GM23338 (cell line): ENCODE measurements at regions not wholly inside any gene's neighbourhood (a gene's known extent, or its start where the extent isn't known, plus 50 kb on each side); places are given as distances from the start of the nearest gene placed in this dataset.

Experiments used
- ATAC-seq: fragments of 200-7000 bp; cut with Tn5 transposase; 3 replicates; pipeline ENCODE4 v1.9.1; 2020
- DNase-seq: peaks from one replicate; pipeline ENCODE4 v3.0.0-alpha.2; 2015; ENCODE audit warnings: low spot score
- H2AFZ ChIP-seq: fragments of 200-600 bp; sonication (generic); 2 replicates; pipeline ENCODE4 v1.8.0; 2016; ENCODE audit warnings: antibody characterized with exemption, mild to moderate bottlenecking, moderate library complexity
- H3F3A ChIP-seq: fragments of 200-600 bp; sonication (generic); replicated peaks from 2 replicates; pipeline ENCODE4 v1.8.0; 2017; ENCODE audit warnings: antibody characterized with exemption, mixed run types, low read depth
- H3K27ac ChIP-seq: fragments of 200-600 bp; sonication (generic); 2 replicates; pipeline ENCODE4 v1.6.1; 2016; ENCODE audit warnings: low read depth
- H3K27me3 ChIP-seq: fragments of 200-600 bp; sonication (generic); 2 replicates; pipeline ENCODE4 v1.8.0; 2016; ENCODE audit warnings: mild to moderate bottlenecking, mixed run types, moderate library complexity; ENCODE audit not compliant: insufficient read depth
- H3K36me3 ChIP-seq: fragments of 200-600 bp; sonication (generic); 2 replicates; pipeline ENCODE4 v1.8.0; 2016; ENCODE audit warnings: mild to moderate bottlenecking; ENCODE audit not compliant: insufficient read depth
- H3K4me1 ChIP-seq: fragments of 200-600 bp; sonication (generic); 2 replicates; pipeline ENCODE4 v1.8.0; 2016; ENCODE audit warnings: mild to moderate bottlenecking, moderate library complexity; ENCODE audit not compliant: insufficient read depth
- H3K4me2 ChIP-seq: fragments of 200-600 bp; sonication (generic); 2 replicates; pipeline ENCODE4 v1.7.1; 2017; ENCODE audit warnings: mixed run types
- H3K4me3 ChIP-seq: fragments of 200-600 bp; sonication (generic); 2 replicates; pipeline ENCODE4 v1.6.1; 2016; ENCODE audit warnings: mixed run types
- H3K79me2 ChIP-seq: fragments of 200-600 bp; sonication (generic); replicated peaks from 2 replicates; pipeline ENCODE4 v1.8.0; 2017; ENCODE audit warnings: mild to moderate bottlenecking; ENCODE audit not compliant: insufficient read depth
- H3K9me2 ChIP-seq: fragments of 200-600 bp; sonication (generic); 2 replicates; pipeline ENCODE4 v1.8.0; 2017; ENCODE audit not compliant: insufficient read depth
- H4K20me1 ChIP-seq: fragments of 200-600 bp; sonication (generic); replicated peaks from 2 replicates; pipeline ENCODE4 v1.8.0; 2017; ENCODE audit warnings: mild to moderate bottlenecking; ENCODE audit not compliant: insufficient read depth
- H3K27ac Mint-ChIP-seq: 2 replicates; pipeline ENCODE4 v1.8.0; 2020; ENCODE audit warnings: inconsistent platforms, mild to moderate bottlenecking, moderate library complexity, mixed read lengths
- H3K27me3 Mint-ChIP-seq: 3 replicates; pipeline ENCODE4 v1.8.0; 2022; ENCODE audit warnings: low read depth, mild to moderate bottlenecking, moderate library complexity, mixed read lengths, inconsistent platforms; ENCODE audit not compliant: insufficient read depth, poor library complexity
- H3K36me3 Mint-ChIP-seq: 3 replicates; pipeline ENCODE4 v1.8.0; 2021; ENCODE audit warnings: low read depth, mild to moderate bottlenecking, inconsistent platforms, moderate library complexity, mixed read lengths
- H3K4me1 Mint-ChIP-seq: 3 replicates; pipeline ENCODE4 v1.8.0; 2020; ENCODE audit warnings: mild to moderate bottlenecking, inconsistent platforms, mixed read lengths
- H3K4me3 Mint-ChIP-seq: 3 replicates; pipeline ENCODE4 v1.8.0; 2021; ENCODE audit warnings: moderate library complexity, mild to moderate bottlenecking, inconsistent platforms, mixed read lengths
- H3K9me3 Mint-ChIP-seq: 3 replicates; pipeline ENCODE4 v1.8.0; 2020; ENCODE audit warnings: moderate library complexity, mild to moderate bottlenecking, inconsistent platforms, mixed read lengths
- CREB1 ChIP-seq: fragments of 250-450 bp; sonication (Bioruptor Pico); IDR thresholded peaks from 2 replicates; pipeline ENCODE4 v1.5.0; 2020; ENCODE audit warnings: low read depth, mild to moderate bottlenecking, moderate library complexity
- EZH2 ChIP-seq: fragments of 200-600 bp; sonication (generic); IDR thresholded peaks from one replicate; pipeline ENCODE4 v1.8.0; 2017; ENCODE audit warnings: antibody characterized with exemption, mild to moderate bottlenecking, low read depth; ENCODE audit not compliant: unreplicated experiment
- EZH2phosphoT487 ChIP-seq: fragments of 200-600 bp; sonication (generic); IDR thresholded peaks from one replicate; pipeline ENCODE4 v1.8.1; 2018; ENCODE audit warnings: antibody characterized with exemption; ENCODE audit not compliant: unreplicated experiment
- JUNB ChIP-seq: IDR thresholded peaks from one replicate; pipeline ENCODE4 v1.6.1; 2016; ENCODE audit warnings: antibody characterized with exemption; ENCODE audit not compliant: unreplicated experiment
- NANOG ChIP-seq: IDR thresholded peaks from 2 replicates; pipeline ENCODE4 v1.6.1; 2016; ENCODE audit warnings: antibody characterized with exemption, borderline replicate concordance
- POLR2AphosphoS5 ChIP-seq: IDR thresholded peaks from 2 replicates; pipeline ENCODE4 v1.6.1; 2016; ENCODE audit warnings: antibody characterized with exemption, low read depth
- STAT1 ChIP-seq: IDR thresholded peaks from one replicate; pipeline ENCODE4 v1.6.1; 2016; ENCODE audit warnings: antibody characterized with exemption; ENCODE audit not compliant: unreplicated experiment
- ZNF114 ChIP-seq: fragments of 250-450 bp; sonication (Bioruptor Pico); IDR thresholded peaks from 2 replicates; pipeline ENCODE4 v1.5.0; 2020; ENCODE audit warnings: mild to moderate bottlenecking, moderate library complexity
- ZNF331 ChIP-seq: fragments of 250-450 bp; sonication (Bioruptor Pico); IDR thresholded peaks from 2 replicates; pipeline ENCODE4 v1.5.0; 2020; ENCODE audit warnings: low read depth, mild to moderate bottlenecking, moderate library complexity
- TF ChIP-seq, protein P1 (sequence below): IDR thresholded peaks from 2 replicates; pipeline ENCODE4 v1.6.1; 2016; ENCODE audit warnings: antibody characterized with exemption
- TF ChIP-seq, protein P2 (sequence below), 2 experiments: fragments of 200-600 bp in 1 of 2; sonication (generic) in 1 of 2; conservative IDR thresholded peaks; 2 replicates each; pipeline versions ENCODE4 v1.5.1 to v1.6.1; 2016 to 2017; ENCODE audit warnings: antibody characterized with exemption in 2 of 2, low read depth in 2 of 2, mild to moderate bottlenecking in 2 of 2, moderate library complexity in 1 of 2
- TF ChIP-seq, protein P3 (sequence below): fragments of 250-450 bp; sonication (Bioruptor Pico); IDR thresholded peaks from 2 replicates; pipeline ENCODE4 v1.5.0; 2020; ENCODE audit warnings: mild to moderate bottlenecking, moderate library complexity
- TF ChIP-seq, protein P4 (sequence below): IDR thresholded peaks from one replicate; pipeline ENCODE4 v1.6.1; 2018; ENCODE audit warnings: antibody characterized with exemption; ENCODE audit not compliant: unreplicated experiment

DNA sequence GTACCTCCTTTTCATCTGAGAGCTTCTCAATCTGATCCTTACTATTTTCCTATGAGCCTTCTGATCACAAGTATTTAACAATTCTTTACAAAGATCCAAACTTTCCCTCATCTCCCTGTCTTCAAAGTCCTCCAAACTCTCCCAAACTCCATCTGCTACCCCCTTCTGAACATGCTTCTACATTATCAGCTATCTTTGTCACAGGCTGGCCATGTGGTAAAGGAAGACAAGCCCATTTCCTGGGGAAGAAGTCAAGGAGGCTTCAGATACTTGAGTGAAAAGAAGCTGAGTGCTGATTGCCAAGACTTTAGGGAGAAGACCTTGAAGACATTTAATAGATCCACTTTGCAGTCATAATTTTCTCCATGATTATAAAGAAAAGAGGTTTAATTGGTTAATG, 231.4 kb downstream of the CWH43 start:
- Histone ChIP-seq H3K4me3 (no peak overlapping the region), H3K4me2 (no peak overlapping the region), H3K27ac (no peak overlapping the region), H3F3A (no peaks in the 10 kb centered on the region), H3K9me2 (no peaks in the 10 kb centered on the region), H3K36me3 (0 out of 2 replicates have a peak, but pooled peaks cover 6% of the 10 kb centered on the region), H3K79me2 (no peaks in the 10 kb centered on the region), H2AFZ (no peak overlapping the region), H4K20me1 (no peaks in the 10 kb centered on the region), H3K4me1 (no peaks in the 10 kb centered on the region), H3K27me3 (no peaks in the 10 kb centered on the region)
- H3K4me1 Mint-ChIP-seq: no peaks in the 10 kb centered on the region
- peaks cover 100% of the 10 kb centered on the region for H3K9me3 Mint-ChIP-seq
- H3K27ac Mint-ChIP-seq: no peak overlapping the region
- peaks cover 10% of the 10 kb centered on the region for H3K27me3 Mint-ChIP-seq
- H3K4me3 Mint-ChIP-seq: no peak overlapping the region
- H3K36me3 Mint-ChIP-seq: peaks cover 86% of the 10 kb centered on the region
- TF ChIP-seq, protein P1, sequence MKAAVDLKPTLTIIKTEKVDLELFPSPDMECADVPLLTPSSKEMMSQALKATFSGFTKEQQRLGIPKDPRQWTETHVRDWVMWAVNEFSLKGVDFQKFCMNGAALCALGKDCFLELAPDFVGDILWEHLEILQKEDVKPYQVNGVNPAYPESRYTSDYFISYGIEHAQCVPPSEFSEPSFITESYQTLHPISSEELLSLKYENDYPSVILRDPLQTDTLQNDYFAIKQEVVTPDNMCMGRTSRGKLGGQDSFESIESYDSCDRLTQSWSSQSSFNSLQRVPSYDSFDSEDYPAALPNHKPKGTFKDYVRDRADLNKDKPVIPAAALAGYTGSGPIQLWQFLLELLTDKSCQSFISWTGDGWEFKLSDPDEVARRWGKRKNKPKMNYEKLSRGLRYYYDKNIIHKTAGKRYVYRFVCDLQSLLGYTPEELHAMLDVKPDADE: no peak
- no peak for TF ChIP-seq ZNF114 (CRISPR knock-in tag)
- TF ChIP-seq, protein P2, sequence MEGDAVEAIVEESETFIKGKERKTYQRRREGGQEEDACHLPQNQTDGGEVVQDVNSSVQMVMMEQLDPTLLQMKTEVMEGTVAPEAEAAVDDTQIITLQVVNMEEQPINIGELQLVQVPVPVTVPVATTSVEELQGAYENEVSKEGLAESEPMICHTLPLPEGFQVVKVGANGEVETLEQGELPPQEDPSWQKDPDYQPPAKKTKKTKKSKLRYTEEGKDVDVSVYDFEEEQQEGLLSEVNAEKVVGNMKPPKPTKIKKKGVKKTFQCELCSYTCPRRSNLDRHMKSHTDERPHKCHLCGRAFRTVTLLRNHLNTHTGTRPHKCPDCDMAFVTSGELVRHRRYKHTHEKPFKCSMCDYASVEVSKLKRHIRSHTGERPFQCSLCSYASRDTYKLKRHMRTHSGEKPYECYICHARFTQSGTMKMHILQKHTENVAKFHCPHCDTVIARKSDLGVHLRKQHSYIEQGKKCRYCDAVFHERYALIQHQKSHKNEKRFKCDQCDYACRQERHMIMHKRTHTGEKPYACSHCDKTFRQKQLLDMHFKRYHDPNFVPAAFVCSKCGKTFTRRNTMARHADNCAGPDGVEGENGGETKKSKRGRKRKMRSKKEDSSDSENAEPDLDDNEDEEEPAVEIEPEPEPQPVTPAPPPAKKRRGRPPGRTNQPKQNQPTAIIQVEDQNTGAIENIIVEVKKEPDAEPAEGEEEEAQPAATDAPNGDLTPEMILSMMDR (conservative IDR thresholded peaks at IDR 0.05; ENCODE audit: low read depth in 2 of 2): no peak
- TF ChIP-seq, protein P3, sequence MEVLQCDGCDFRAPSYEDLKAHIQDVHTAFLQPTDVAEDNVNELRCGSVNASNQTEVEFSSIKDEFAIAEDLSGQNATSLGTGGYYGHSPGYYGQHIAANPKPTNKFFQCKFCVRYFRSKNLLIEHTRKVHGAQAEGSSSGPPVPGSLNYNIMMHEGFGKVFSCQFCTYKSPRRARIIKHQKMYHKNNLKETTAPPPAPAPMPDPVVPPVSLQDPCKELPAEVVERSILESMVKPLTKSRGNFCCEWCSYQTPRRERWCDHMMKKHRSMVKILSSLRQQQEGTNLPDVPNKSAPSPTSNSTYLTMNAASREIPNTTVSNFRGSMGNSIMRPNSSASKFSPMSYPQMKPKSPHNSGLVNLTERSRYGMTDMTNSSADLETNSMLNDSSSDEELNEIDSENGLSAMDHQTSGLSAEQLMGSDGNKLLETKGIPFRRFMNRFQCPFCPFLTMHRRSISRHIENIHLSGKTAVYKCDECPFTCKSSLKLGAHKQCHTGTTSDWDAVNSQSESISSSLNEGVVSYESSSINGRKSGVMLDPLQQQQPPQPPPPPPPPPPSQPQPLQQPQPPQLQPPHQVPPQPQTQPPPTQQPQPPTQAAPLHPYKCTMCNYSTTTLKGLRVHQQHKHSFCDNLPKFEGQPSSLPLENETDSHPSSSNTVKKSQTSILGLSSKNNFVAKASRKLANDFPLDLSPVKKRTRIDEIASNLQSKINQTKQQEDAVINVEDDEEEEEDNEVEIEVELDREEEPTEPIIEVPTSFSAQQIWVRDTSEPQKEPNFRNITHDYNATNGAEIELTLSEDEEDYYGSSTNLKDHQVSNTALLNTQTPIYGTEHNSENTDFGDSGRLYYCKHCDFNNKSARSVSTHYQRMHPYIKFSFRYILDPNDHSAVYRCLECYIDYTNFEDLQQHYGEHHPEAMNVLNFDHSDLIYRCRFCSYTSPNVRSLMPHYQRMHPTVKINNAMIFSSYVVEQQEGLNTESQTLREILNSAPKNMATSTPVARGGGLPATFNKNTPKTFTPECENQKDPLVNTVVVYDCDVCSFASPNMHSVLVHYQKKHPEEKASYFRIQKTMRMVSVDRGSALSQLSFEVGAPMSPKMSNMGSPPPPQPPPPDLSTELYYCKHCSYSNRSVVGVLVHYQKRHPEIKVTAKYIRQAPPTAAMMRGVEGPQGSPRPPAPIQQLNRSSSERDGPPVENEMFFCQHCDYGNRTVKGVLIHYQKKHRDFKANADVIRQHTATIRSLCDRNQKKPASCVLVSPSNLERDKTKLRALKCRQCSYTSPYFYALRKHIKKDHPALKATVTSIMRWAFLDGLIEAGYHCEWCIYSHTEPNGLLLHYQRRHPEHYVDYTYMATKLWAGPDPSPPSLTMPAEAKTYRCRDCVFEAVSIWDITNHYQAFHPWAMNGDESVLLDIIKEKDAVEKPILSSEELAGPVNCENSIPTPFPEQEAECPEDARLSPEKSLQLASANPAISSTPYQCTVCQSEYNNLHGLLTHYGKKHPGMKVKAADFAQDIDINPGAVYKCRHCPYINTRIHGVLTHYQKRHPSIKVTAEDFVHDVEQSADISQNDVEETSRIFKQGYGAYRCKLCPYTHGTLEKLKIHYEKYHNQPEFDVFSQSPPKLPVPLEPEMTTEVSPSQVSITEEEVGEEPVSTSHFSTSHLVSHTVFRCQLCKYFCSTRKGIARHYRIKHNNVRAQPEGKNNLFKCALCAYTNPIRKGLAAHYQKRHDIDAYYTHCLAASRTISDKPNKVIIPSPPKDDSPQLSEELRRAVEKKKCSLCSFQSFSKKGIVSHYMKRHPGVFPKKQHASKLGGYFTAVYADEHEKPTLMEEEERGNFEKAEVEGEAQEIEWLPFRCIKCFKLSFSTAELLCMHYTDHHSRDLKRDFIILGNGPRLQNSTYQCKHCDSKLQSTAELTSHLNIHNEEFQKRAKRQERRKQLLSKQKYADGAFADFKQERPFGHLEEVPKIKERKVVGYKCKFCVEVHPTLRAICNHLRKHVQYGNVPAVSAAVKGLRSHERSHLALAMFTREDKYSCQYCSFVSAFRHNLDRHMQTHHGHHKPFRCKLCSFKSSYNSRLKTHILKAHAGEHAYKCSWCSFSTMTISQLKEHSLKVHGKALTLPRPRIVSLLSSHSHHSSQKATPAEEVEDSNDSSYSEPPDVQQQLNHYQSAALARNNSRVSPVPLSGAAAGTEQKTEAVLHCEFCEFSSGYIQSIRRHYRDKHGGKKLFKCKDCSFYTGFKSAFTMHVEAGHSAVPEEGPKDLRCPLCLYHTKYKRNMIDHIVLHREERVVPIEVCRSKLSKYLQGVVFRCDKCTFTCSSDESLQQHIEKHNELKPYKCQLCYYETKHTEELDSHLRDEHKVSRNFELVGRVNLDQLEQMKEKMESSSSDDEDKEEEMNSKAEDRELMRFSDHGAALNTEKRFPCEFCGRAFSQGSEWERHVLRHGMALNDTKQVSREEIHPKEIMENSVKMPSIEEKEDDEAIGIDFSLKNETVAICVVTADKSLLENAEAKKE (CRISPR knock-in tag): no peak
- TF ChIP-seq STAT1: no peak
- TF ChIP-seq NANOG: no peak
- no peak for TF ChIP-seq ZNF331 (CRISPR knock-in tag)
- no peak for TF ChIP-seq POLR2AphosphoS5
- no peak for TF ChIP-seq JUNB
- no peak for TF ChIP-seq CREB1 (CRISPR knock-in tag)
- TF ChIP-seq, protein P4, sequence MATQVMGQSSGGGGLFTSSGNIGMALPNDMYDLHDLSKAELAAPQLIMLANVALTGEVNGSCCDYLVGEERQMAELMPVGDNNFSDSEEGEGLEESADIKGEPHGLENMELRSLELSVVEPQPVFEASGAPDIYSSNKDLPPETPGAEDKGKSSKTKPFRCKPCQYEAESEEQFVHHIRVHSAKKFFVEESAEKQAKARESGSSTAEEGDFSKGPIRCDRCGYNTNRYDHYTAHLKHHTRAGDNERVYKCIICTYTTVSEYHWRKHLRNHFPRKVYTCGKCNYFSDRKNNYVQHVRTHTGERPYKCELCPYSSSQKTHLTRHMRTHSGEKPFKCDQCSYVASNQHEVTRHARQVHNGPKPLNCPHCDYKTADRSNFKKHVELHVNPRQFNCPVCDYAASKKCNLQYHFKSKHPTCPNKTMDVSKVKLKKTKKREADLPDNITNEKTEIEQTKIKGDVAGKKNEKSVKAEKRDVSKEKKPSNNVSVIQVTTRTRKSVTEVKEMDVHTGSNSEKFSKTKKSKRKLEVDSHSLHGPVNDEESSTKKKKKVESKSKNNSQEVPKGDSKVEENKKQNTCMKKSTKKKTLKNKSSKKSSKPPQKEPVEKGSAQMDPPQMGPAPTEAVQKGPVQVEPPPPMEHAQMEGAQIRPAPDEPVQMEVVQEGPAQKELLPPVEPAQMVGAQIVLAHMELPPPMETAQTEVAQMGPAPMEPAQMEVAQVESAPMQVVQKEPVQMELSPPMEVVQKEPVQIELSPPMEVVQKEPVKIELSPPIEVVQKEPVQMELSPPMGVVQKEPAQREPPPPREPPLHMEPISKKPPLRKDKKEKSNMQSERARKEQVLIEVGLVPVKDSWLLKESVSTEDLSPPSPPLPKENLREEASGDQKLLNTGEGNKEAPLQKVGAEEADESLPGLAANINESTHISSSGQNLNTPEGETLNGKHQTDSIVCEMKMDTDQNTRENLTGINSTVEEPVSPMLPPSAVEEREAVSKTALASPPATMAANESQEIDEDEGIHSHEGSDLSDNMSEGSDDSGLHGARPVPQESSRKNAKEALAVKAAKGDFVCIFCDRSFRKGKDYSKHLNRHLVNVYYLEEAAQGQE: no peak
- TF ChIP-seq EZH2phosphoT487: no peak
- TF ChIP-seq EZH2: no peak
- ATAC-seq: no peak
- no peak for DNase-seq
